Stomach smooth muscle (tissue), 2 donors: ENCODE measurements at regions not wholly inside any gene's neighbourhood (a gene's known extent, or its start where the extent isn't known, plus 50 kb on each side); places are given as distances from the start of the nearest gene placed in this dataset.

Source experiments
- H3K27ac ChIP-seq: one replicate; pipeline ENCODE4 v1.7.0; 2013; ENCODE audit warnings: mild to moderate bottlenecking, low read length, inconsistent platforms
- H3K27me3 ChIP-seq, 2 donors: one replicate each; pipeline ENCODE4 v1.7.0; 2013; ENCODE audit warnings: low read length in 2 of 2; ENCODE audit not compliant: insufficient read depth in 2 of 2, control insufficient read depth in 1 of 2
- H3K36me3 ChIP-seq, 2 donors: one replicate each; pipeline ENCODE4 v1.7.0; 2013; ENCODE audit warnings: low read length in 2 of 2; ENCODE audit not compliant: control insufficient read depth in 2 of 2, insufficient read depth in 2 of 2
- H3K4me1 ChIP-seq: one replicate; pipeline ENCODE4 v1.7.0; 2013; ENCODE audit warnings: low read length; ENCODE audit not compliant: control insufficient read depth, insufficient read depth
- H3K4me3 ChIP-seq, 2 donors: one replicate each; pipeline ENCODE4 v1.7.0; 2013; ENCODE audit warnings: low read length in 2 of 2
- H3K9ac ChIP-seq, 2 donors: one replicate each; pipeline ENCODE4 v1.7.0; 2013; ENCODE audit warnings: low read length in 2 of 2, mild to moderate bottlenecking in 1 of 2
- H3K9me3 ChIP-seq, 2 donors: one replicate each; pipeline ENCODE4 v1.7.0; 2013; ENCODE audit warnings: low read length in 2 of 2; ENCODE audit not compliant: control insufficient read depth in 2 of 2
- donor health status: healthy.
- donor health status: Pancreatic carcinoma.

DNA sequence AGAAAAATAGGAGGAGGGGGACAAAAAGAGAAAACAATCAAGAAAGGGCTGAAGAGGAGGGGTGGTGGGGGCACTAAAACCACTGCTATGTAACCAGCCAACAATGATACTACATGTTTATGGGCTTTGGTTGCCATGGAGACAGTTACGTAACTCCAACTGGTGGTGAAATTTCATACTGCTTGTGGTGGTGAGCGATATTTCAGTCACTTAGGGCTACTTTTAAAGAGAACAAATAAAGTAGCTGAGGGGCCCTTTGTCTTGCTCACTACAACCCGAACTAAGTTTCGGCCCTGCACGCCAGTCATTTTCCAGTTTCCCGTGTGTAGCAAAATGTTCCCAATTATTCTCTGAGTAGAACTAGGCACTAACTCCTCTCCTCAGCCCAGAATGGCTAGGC is 275.2 kb upstream of the EDA2R start:
- H3K9me3 ChIP-seq, result peaks cover 0 to 7% of the 10 kb centered on the region in 2 donors
- no peaks in the 10 kb centered on the region for H3K4me1 ChIP-seq
- no peak overlapping the region for H3K4me3 ChIP-seq

DNA sequence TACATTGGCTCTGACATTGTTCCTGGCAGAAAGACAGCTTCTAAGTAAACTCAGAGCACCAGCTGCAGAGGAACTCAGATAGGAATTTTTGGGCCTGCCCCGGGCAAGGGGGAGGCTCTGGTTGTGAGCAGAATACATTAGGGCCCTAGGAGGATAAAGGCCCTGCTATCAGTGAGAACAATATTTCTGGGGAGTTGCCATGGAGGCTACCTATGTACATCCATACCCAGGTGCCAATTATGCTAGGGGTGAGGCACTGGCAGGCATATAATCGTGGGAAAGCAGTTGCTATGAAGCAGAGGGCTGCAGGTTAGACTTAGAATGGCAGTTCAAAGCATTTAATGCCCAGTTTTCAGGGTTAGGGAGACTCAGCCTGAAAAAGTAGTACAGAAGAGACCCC is 273.5 kb upstream of the EDA2R start:
- no peak overlapping the region for H3K4me3 ChIP-seq
- H3K27me3 ChIP-seq, result peaks cover 0 to 8% of the 10 kb centered on the region in 2 donors
- H3K27ac ChIP-seq, result no peak overlapping the region
- H3K4me1 ChIP-seq, result no peaks in the 10 kb centered on the region
- peaks cover 0 to 7% of the 10 kb centered on the region in 2 donors for H3K9me3 ChIP-seq
- no peaks in the 10 kb centered on the region for H3K36me3 ChIP-seq
- no peak overlapping the region for H3K9ac ChIP-seq

More for the DNA sequence above, 275.2 kb upstream of the EDA2R start:
- H3K36me3 ChIP-seq, result no peaks in the 10 kb centered on the region
- H3K9ac ChIP-seq, result no peak overlapping the region
- H3K27ac ChIP-seq, result no peak overlapping the region
- peaks cover 0 to 10% of the 10 kb centered on the region in 2 donors for H3K27me3 ChIP-seq

DNA sequence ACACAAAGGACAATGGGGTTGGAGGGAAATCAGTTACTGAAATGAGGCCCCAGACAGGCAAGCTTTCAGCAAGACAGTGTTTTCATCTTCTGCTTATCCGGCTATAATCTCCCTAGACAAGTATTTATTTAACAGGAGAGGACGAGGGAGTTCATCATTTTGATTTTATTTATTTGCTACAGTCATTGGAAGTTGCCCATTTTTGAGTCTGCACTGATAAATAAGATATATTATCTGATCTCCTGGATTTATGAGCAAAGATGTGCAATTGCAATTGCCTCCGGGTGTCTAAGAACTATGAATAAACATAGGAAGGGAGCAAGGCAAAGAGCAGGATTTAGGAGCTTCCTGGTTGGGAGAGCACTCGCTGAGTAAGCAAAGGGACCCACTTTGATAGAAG is 263.2 kb upstream of the EDA2R start:
- Histone ChIP-seq H3K9ac (no peak overlapping the region), H3K4me1 (no peaks in the 10 kb centered on the region), H3K27ac (no peak overlapping the region), H3K27me3 (peaks cover 0 to 2% of the 10 kb centered on the region in 2 donors), H3K9me3 (no peaks in the 10 kb centered on the region), H3K4me3 (no peak overlapping the region), H3K36me3 (no peaks in the 10 kb centered on the region)

DNA sequence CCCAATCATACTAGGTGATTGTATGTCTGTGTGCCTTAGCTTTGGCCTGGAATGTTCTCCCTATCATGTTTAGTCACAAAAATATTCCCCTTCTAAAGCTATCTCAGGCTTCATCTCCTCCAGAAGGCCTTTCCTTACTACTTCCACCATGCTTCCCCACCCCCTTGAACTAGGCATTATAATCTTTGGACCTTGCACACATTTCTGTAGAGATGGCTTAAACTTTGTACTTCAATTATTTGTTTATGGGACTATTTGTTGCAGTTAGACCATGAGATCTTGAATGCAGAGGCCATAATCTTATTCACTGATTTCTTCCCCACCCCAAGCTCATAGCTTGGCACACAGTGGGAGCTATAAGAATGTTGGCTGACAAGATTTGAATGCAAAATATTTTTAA is 262.0 kb upstream of the EDA2R start:
- no peak overlapping the region for H3K9ac ChIP-seq
- no peak overlapping the region for H3K27ac ChIP-seq
- H3K36me3 ChIP-seq, result no peaks in the 10 kb centered on the region
- no peak overlapping the region for H3K4me3 ChIP-seq
- H3K27me3 ChIP-seq, result peaks cover 0 to 2% of the 10 kb centered on the region in 2 donors
- H3K9me3 ChIP-seq, result no peaks in the 10 kb centered on the region
- H3K4me1 ChIP-seq, result no peaks in the 10 kb centered on the region

DNA sequence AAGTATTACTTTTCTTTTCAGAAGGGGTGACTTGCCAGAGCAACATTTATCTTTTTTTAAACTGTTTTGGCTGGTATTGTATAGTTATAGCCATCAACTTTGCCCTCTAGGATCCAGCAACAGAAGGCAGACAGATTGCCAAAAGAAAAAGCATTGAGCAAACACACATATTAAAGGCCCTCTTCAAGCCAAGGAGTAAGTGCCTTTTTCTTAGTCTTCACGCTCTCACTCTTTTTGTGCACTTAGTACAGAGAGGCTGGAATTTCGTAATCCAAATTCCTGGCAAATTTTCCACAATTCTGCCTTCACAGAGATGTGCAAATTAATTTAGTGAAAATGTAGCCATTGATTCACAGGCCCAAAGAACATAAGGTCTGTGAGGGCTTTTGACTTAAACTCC is 253.1 kb upstream of the EDA2R start:
- Histone ChIP-seq H3K9ac (no peak overlapping the region), H3K36me3 (no peaks in the 10 kb centered on the region), H3K27ac (no peak overlapping the region), H3K9me3 (no peaks in the 10 kb centered on the region), H3K27me3 (no peaks in the 10 kb centered on the region), H3K4me3 (no peak overlapping the region), H3K4me1 (no peaks in the 10 kb centered on the region)

DNA sequence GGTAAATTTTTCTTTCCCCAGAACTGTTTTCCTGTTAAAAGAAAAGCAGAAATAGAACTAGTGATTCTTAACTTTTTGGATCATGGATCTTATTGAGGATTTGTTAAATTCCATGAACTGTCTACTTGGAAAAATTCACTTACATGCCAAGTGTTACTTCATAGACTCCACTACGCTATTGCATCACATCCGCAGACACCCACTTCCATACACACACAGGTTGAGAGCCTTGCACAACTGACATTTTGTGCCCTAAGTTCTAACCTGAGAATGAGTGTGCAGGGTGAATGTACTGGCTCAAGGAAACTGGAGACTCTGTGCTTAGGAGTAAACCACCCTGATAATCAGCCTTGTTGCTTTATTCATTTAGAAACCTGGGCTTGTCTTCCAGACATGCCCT is 250.5 kb upstream of the EDA2R start:
- no peaks in the 10 kb centered on the region for H3K36me3 ChIP-seq
- no peaks in the 10 kb centered on the region for H3K27me3 ChIP-seq
- H3K4me3 ChIP-seq, result no peak overlapping the region
- H3K4me1 ChIP-seq, result no peaks in the 10 kb centered on the region
- no peaks in the 10 kb centered on the region for H3K9me3 ChIP-seq
- no peak overlapping the region for H3K9ac ChIP-seq
- no peak overlapping the region for H3K27ac ChIP-seq

DNA sequence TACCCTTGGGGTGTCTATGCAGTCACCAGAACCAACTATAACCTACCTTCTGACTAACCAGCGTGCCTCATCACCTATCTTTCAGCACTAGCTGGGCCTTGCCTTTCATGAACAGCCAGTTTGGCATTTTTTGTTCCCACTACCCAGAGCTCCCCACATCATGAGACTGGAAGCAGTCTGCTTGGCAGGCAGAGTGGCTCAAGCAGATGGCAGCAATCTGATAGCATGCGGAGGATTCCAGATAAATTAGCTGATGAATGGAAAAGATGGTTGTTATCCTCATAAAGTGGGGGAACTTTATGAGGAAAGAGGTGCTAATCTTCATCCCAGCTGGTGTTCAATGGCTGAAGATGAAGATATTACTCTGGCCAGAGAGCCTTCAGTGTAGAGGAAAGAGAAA is 243.2 kb upstream of the EDA2R start:
- no peaks in the 10 kb centered on the region for H3K27me3 ChIP-seq
- H3K36me3 ChIP-seq, result no peaks in the 10 kb centered on the region
- no peak overlapping the region for H3K27ac ChIP-seq
- H3K4me1 ChIP-seq, result no peaks in the 10 kb centered on the region
- no peak overlapping the region for H3K4me3 ChIP-seq
- peaks cover 0 to 2% of the 10 kb centered on the region in 2 donors for H3K9me3 ChIP-seq
- no peak overlapping the region for H3K9ac ChIP-seq

DNA sequence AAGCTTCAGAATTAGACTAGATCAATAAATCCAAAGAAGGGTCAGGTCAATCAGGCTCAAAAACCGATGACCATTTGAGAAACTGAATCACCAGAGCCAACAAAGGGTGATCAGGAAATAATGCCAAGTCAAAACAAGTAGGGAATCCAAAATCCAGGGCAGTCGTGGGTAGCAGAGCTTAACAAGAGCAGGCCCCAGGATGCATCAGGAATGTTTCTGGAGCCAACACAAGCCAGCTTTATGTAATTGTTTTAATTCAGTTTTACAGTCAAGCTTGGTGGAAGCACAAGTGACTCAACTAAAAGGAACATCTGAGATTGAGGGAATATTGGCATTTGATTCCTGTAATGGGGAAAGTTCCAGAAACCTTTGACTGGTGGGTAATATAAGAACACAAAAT is 237.9 kb upstream of the EDA2R start:
- H3K9me3 ChIP-seq, result peaks cover 0 to 2% of the 10 kb centered on the region in 2 donors
- no peak overlapping the region for H3K4me3 ChIP-seq
- H3K27me3 ChIP-seq, result no peaks in the 10 kb centered on the region
- H3K4me1 ChIP-seq, result no peaks in the 10 kb centered on the region
- no peaks in the 10 kb centered on the region for H3K36me3 ChIP-seq
- H3K9ac ChIP-seq, result no peak overlapping the region
- no peak overlapping the region for H3K27ac ChIP-seq

DNA sequence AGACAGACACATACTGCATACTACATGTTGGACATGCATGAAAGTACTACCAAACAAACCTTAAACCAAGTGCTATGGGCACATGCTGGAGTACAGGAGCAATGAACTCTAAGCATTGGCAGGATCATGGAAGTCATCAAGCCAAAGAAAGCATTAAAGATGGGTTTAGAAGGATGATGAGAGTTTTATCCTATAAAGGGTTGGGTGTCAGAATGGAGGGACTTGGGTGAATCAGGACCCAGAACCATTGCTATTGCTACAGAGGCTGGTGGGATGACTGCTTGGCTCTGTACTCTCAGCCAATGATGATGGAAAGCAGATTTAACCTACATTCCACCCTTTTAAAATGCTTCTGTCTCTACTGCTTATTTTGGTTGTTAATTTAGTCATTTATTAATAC is 233.9 kb upstream of the EDA2R start:
- Histone ChIP-seq H3K27me3 (no peaks in the 10 kb centered on the region), H3K36me3 (no peaks in the 10 kb centered on the region), H3K9me3 (no peaks in the 10 kb centered on the region), H3K27ac (no peak overlapping the region), H3K9ac (no peak overlapping the region), H3K4me1 (no peaks in the 10 kb centered on the region), H3K4me3 (no peak overlapping the region)

DNA sequence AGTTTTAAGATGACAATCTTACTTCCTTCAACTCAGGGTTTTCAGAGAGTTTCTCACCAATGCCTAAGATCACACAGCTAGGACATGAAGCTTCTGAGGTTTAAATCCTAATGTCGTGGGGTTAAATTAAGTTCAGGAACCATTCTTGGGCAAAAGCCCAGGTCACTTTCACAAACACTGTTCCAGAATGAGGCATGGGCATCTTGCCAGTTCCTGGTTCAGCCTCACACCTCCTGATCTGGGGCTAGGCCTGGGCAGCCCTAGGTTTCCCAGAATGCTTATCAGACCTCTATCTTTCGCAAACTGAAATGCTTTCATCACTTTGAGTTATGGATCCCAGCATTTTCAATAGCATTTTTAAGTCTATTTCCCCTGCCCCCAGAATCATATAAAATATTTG is 224.8 kb upstream of the EDA2R start:
- H3K9ac ChIP-seq, result no peak overlapping the region
- peaks cover 0 to 2% of the 10 kb centered on the region in 2 donors for H3K27me3 ChIP-seq
- no peak overlapping the region for H3K4me3 ChIP-seq
- no peaks in the 10 kb centered on the region for H3K9me3 ChIP-seq
- no peaks in the 10 kb centered on the region for H3K4me1 ChIP-seq
- H3K36me3 ChIP-seq, result no peaks in the 10 kb centered on the region
- H3K27ac ChIP-seq, result no peak overlapping the region

DNA sequence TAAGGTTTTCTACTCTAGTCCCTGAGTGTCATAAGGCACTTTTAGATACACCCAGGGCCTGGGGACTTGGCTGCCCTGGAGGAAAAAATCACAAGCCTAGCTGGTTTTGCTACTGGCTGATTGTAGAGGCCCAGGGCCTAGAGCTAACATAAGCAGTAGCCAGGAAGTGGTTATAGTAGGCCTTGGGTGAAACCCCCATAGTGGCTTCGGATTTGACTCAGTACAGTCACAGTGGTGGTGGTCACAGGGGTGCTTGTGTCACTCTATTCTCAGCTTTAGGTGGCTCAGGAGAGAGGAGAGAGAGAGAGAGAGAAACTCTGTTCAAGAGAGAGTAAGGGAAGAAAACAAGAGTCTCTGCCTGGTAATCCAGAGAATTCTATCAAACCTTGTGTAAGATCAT is 194.5 kb upstream of the EDA2R start:
- no peaks in the 10 kb centered on the region for H3K27me3 ChIP-seq
- no peak overlapping the region for H3K9ac ChIP-seq
- no peaks in the 10 kb centered on the region for H3K36me3 ChIP-seq
- H3K4me3 ChIP-seq, result no peak overlapping the region
- no peaks in the 10 kb centered on the region for H3K9me3 ChIP-seq
- H3K27ac ChIP-seq, result no peak overlapping the region
- no peaks in the 10 kb centered on the region for H3K4me1 ChIP-seq
